NCI-H2081 treated with DMSO at 0.1 percent for 48 hours (cell line): ENCODE measurements at regions not wholly inside any gene's neighbourhood (a gene's known extent, or its start where the extent isn't known, plus 50 kb on each side); places are given as distances from the start of the nearest gene placed in this dataset.

Experiments used
- DNase-seq: peaks from one replicate; lab custom pipeline; 2025; lab: John Stamatoyannopoulos, UW

- no peak for DNase-seq
Observed at GRCh38 chr3:177818712-177819240, 621.5 kb upstream of the TBL1XR1 start.

DNA sequence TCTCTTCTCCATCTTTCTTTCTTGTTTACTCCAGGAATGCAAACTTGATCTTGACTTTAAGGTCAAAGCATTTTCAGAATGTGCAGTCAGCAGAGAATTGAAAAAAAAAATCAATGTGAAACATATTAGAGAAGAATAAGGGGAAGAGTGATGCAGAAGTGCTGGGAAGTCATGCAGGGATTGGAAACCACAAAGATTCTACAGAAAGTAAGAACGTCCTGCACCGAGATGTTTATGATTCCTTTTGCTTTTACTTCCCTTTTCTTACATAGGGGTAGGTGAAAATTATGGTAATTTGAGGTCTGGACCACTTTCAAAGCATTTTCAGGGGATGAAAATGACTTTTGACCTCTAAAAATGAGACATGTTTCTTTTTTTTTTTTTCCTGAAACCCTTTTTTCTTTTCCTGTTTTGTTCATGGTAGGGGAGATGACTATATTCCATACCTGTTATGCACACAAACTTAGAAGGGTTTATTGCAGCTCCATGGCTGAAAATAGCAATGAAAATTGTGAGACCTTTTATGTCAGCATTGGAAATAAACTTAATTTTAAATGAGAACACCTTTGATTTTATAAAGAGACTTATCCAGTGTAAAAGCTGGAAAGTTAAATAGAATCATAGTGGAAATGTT, 623.5 kb upstream of the TBL1XR1 start:
- DNase-seq = no peak

DNA sequence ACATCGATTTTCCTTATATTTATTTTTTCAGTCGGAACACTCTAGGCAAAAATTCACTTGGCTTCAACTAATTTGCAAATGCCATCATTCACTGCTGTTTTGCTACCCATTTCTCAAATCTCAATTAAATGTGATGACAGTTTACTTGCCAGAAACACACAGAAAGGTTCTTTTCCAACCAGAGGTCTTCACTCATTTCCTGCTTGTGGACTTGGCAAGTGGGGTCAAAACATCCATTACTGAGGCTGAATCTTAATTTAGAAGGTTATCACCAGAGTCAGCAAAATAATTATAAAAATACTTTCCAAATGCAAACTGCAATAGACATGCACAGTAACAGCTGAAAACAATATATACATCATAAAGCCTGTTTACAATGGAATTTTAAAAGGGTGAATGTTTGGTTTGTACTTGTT, 625.4 kb upstream of the TBL1XR1 start:
- DNase-seq = no peak

DNA sequence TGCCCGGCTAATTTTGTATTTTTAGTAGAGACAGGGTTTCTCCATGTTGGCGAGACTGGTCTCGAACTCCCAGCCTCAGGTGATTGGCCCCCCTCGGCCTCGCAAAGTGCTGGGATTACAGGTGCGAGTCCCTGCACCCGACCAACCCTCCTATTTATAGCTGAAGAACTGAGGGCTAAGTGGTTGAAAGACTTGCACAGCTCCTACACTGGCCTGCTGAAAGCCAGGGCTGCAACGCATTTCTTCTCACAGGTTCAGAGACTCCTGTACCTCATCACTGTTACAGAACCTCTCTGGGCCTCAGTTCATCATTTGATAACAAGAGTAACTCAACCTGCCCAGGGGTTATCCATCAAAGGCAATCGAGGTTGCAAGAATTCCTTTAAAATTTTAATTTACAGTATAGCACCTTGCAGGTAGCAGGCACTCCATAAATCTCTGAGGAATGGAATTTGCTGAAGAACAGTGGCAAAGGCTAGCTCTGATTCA, 626.5 kb upstream of the TBL1XR1 start:
- DNase-seq = no peak

DNA sequence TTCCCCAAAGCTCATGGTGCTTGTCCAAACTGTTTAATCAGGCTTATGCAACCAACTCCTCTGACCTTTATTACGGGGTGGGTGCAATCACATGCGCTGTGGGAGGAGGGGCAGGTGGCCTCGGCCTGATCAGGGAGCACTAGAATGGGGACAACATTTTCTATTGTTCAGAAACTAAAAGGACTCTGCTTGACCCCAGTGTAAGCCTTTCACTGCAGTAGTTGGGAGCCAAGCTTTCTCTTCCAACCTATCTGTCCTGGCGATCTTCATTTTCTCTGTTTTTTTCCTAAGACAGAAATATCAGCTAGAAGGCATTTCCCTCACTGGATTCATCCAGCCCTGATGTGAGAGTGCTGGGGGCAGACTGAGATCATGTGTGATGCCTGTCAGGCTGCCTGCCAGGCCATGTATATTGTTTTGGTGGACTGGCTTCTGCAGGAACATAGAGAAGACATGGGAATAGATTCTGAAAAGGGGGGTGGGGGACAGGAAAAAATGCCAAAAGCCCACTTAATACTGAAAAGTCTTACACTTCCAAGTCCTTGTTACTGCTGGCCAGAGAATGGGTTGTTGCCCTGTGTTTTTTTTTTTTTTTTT, 627.0 kb upstream of the TBL1XR1 start:
- no peak for DNase-seq

DNA sequence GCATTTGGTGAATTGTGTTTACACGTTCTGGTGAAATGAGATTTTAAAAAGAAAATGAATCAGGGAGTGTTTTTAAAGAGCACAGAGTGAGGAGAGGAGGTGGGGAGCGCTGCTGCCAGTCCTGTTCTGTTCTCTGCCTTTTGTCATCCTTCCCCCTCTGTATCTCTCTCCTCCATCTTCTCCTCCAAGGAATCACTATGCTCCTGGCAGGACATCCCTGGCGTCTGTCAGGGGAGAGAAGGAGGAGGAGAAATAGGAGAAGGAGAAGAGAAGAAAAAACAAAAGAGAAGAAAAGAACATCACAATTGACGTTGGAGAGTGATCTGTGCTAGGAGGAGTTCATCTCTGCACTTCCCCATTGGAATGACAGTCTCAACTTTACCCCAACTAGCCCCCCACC, 627.6 kb upstream of the TBL1XR1 start:
- DNase-seq = no peak

GRCh38 chr3:177826253-177826652, 629.0 kb upstream of the TBL1XR1 start:
- DNase-seq = no peak

DNA sequence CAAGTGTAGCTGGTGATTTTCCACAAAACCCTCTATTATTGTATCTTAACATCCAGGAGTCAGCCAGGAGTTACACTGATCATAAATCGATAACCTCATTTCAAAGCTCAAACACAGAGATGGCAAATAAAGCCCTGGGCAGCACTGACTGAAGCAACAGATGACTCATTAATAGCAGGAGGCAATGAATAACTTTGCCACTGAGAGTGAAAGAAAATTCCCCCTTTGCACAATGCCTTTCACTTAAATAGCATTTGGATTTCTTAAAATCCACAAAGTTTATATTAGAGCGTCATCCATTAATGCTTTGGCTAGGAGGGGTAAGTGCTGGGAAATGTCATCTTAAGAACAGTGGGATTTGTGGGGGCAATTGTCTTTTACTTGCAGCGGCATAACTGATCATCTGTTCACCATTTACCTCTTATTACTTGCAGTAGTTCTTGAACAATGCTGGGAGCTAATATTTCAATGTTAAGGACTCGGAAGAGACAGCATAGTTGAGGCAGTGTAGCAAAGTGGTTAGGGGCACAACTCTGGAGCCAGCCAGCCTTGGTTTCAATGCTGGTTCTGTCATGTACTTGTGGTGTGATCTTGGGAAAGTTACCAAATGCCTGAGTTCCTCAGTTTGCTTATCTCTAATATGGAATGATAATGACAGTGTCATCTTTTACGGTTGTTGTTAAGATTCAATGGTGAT, 630.4 kb upstream of the TBL1XR1 start:
- no peak for DNase-seq

DNA sequence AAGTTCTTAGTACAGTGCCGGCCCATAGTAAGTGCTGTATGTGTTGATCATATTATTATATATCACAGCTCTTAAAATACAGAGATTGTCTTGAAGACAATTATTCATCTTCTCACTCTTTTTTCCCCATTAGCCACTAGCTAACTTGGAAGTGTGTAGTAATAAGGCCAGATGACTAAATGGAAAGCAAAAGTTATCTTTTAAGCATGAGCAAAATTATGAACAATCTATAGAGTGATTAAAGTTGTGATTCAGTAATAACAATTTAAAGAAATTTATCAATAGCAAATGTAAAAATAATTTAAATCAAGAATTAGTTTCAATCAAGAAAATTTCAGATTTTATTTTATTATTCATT, 630.9 kb upstream of the TBL1XR1 start:
- DNase-seq = no peak

- no peak for DNase-seq
Observed at GRCh38 chr3:177830411-177830849, 633.1 kb upstream of the TBL1XR1 start.

DNA sequence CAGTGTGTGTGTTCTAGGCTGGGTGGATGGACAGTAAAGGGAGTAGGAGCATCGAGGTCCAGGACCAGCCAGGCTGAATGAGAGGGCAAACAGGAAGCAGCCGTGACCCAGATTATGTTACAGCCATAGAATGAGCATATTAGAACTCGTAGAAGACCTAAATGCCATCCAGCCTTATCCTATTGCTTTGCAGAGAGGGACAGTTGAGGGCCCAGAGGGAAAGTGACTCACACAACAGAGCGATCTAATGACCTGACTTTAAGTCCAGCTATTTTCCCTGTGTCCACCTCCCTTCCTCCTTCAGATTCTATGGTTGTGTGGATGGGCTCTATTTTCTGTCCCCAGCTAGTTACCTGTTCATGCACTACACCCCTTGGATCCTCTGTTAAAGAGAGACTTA, 634.1 kb upstream of the TBL1XR1 start:
- no peak for DNase-seq

- peak; percentile 97 for DNase-seq
Observed at GRCh38 chr3:177832880-177833279, 635.6 kb upstream of the TBL1XR1 start.

DNA sequence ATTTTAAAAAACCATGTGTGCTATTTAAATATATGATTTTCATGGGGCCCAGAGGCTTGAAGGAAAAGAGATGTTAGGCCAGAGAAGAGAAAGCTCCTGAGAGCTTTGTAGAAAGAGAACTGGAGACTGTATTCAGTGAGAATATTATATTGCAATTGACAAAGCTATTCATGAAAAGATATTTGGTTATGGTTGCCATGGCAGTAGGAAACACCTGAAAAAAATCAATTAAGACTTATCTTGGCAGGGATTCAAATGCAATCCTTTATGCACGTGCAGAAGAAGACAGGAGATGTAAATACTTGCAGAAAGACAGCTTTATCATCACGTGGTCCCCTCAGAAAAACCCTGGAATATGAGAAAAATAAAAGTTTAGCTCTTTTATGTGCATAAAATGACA, 636.0 kb upstream of the TBL1XR1 start:
- DNase-seq = peak; percentile 99

- DNase-seq = peak; percentile 83
Observed at GRCh38 chr3:177835008-177835407, 637.7 kb upstream of the TBL1XR1 start.

GRCh38 chr3:177835917-177836316, 638.6 kb upstream of the TBL1XR1 start:
- no peak for DNase-seq

- DNase-seq = no peak
Observed at GRCh38 chr3:177836671-177837070, 639.4 kb upstream of the TBL1XR1 start.

DNA sequence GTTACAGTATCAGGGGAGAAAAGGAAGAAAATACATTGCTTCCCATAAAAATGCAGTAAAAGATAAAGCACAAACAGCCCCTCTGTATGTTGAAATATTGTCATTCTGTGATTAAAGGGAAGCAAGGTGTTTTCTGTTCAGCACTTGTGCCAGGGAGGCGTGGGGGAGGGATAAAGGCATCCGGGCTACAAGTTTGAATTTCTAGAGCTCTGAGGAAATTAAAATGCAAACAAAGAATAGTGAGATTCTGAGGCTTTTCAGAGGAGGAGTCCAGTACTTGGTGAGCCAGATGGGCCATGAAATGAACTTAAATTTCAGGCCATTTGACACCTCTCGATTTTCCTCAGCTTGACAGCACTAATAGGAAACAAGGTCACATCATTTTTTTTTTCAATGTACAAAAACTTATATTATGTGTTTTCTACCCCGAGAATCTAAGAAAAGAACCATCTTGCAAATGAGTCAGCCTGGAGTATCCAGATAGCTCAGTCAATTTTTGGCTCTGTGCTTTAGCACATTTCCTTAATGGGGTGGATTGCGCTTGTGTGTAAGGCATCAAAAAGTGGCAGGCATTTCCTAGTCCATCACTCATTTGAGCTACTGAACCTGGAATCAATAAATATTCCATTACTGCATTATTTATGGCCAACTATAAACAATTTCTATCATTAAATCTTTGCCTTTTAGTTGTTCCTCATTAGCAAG, 640.8 kb upstream of the TBL1XR1 start:
- DNase-seq = no peak

- DNase-seq = no peak
Observed at GRCh38 chr3:177838766-177839350, 641.6 kb upstream of the TBL1XR1 start.

DNA sequence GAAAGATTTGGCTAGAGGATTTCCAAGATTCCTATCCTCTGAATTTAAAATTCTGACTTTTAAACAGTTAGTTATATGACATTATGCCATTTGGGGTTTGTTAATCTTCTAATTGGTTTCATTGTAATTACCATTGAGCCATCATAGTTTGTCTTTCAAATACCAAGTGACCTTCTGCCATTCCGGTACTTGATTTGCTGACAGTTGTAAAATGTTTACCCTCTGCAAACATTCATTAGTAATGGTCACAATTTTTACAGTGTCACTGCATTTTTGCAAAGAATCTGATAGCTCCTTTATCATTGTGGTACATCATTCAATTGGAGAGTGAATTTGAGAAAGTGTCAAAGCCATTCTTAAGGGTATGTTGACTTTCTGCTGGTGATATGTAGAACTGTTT, 645.0 kb upstream of the TBL1XR1 start:
- no peak for DNase-seq

DNA sequence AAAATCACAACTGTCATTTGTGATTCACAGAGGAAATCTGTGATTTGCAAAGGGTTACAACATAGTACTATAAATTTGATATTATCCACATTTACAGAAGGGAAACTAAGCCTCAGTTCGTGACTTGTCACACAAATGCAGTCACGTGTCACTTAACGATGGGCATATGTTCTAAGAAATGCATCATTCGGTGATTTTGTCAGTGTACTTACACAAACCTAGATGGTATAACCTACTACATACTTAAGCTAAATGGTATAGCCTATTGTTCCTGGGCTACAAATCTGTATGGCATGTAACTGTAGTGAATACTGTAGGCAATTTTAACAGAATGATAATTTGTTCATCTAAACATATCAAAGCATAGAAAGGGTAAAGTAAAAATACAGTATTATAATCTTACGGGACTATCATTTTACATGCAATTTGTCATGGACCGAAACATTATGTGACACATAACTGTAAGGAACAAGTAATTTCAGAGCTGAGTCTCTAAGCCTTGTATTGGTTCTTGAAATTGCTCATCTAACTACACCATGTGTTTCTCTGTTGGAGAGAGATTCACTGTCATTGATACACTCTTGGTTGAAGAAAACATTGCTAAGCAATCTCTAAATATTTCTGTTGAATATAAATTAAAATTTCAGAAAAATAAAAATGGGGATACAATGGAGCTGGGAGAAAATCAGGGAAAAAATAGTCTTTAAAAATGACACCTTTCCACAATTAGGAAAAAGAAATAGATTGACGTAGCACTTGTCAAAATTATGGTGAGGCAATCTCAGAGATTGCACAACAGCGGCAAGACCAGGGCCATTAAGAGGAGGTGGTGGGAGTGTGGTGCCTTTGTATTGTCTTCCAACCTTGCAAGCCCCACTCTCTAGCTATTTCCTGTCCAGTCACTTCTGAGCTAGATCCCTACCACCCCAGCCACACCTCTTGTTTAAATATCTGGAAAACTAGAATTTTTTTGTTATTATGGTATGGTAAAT, 645.8 kb upstream of the TBL1XR1 start:
- DNase-seq = no peak
